Panc1 (cell line): ENCODE measurements at regions not wholly inside any gene's neighbourhood (a gene's known extent, or its start where the extent isn't known, plus 50 kb on each side); places are given as distances from the start of the nearest gene placed in this dataset.

Source experiments
- CTCF ChIP-seq: fragments of 450-650 bp; IDR thresholded peaks from 2 replicates; pipeline ENCODE4 v1.5.1; 2017; ENCODE audit warnings: mild to moderate bottlenecking
- POLR2AphosphoS5 ChIP-seq: IDR thresholded peaks from 2 replicates; pipeline ENCODE4 v1.6.1; 2012; ENCODE audit warnings: mild to moderate bottlenecking, low read depth, low read length, moderate library complexity
- TCF7L2 ChIP-seq: IDR thresholded peaks from 2 replicates; pipeline ENCODE4 v1.6.1; 2011; ENCODE audit warnings: mild to moderate bottlenecking, low read depth, low read length, inconsistent platforms

- TF ChIP-seq CTCF = no peak
- TF ChIP-seq POLR2AphosphoS5 = no peak
- no peak for TF ChIP-seq TCF7L2
Measured at GRCh38 chr1:185645162-185645640, 89.0 kb upstream of the HMCN1 start.
